IPS-18a (cell line): ENCODE measurements at regions not wholly inside any gene's neighbourhood (a gene's known extent, or its start where the extent isn't known, plus 50 kb on each side); places are given as distances from the start of the nearest gene placed in this dataset.

Source experiments
- H3K27ac ChIP-seq: one replicate; pipeline ENCODE4 v1.5.1; 2013; ENCODE audit warnings: low read length
- H3K27me3 ChIP-seq: one replicate; pipeline ENCODE4 v1.6.1; 2013; ENCODE audit warnings: mild to moderate bottlenecking, low read length; ENCODE audit not compliant: control insufficient read depth, insufficient read depth
- H3K36me3 ChIP-seq: one replicate; pipeline ENCODE4 v1.6.1; 2013; ENCODE audit warnings: low read depth, low read length; ENCODE audit not compliant: control insufficient read depth
- H3K4me1 ChIP-seq: one replicate; pipeline ENCODE4 v1.6.1; 2013; ENCODE audit warnings: low read depth, low read length; ENCODE audit not compliant: control insufficient read depth
- H3K4me3 ChIP-seq: one replicate; pipeline ENCODE4 v1.5.1; 2013; ENCODE audit warnings: low read length
- H3K9ac ChIP-seq: one replicate; pipeline ENCODE4 v1.6.1; 2013; ENCODE audit warnings: mild to moderate bottlenecking, low read length, moderate library complexity
- H3K9me3 ChIP-seq: one replicate; pipeline ENCODE4 v1.6.1; 2013; ENCODE audit warnings: low read depth, low read length; ENCODE audit not compliant: control insufficient read depth

- H3K9ac ChIP-seq, result no peak overlapping the region
- H3K4me1 ChIP-seq, result peaks cover 6% of the 10 kb centered on the region
- no peaks in the 10 kb centered on the region for H3K27me3 ChIP-seq
- H3K36me3 ChIP-seq, result no peaks in the 10 kb centered on the region
- no peak overlapping the region for H3K27ac ChIP-seq
- no peaks in the 10 kb centered on the region for H3K9me3 ChIP-seq
- no peak overlapping the region for H3K4me3 ChIP-seq
These were observed 210.5 kb upstream of the TLE3 start for GRCh38 chr15:70308011-70308734.

GRCh38 chr15:70306582-70306981, 208.9 kb upstream of the TLE3 start:
- Histone ChIP-seq H3K9me3 (no peaks in the 10 kb centered on the region), H3K36me3 (no peaks in the 10 kb centered on the region), H3K9ac (no peak overlapping the region), H3K4me3 (no peak overlapping the region), H3K4me1 (peaks cover 6% of the 10 kb centered on the region), H3K27me3 (no peaks in the 10 kb centered on the region), H3K27ac (no peak overlapping the region)

- Histone ChIP-seq H3K4me1 (peaks cover 6% of the 10 kb centered on the region), H3K9me3 (no peaks in the 10 kb centered on the region), H3K4me3 (no peak overlapping the region), H3K9ac (no peak overlapping the region), H3K27ac (no peak overlapping the region), H3K36me3 (no peaks in the 10 kb centered on the region), H3K27me3 (no peaks in the 10 kb centered on the region)
These were observed 208.4 kb upstream of the TLE3 start for GRCh38 chr15:70306081-70306480.

- Histone ChIP-seq H3K36me3 (no peaks in the 10 kb centered on the region), H3K4me1 (no peaks in the 10 kb centered on the region), H3K4me3 (no peak overlapping the region), H3K9me3 (no peaks in the 10 kb centered on the region), H3K9ac (no peak overlapping the region), H3K27ac (no peak overlapping the region), H3K27me3 (no peaks in the 10 kb centered on the region)
These were observed 206.3 kb upstream of the TLE3 start for GRCh38 chr15:70303981-70304380.

- Histone ChIP-seq H3K9ac (no peak overlapping the region), H3K27ac (no peak overlapping the region), H3K27me3 (no peaks in the 10 kb centered on the region), H3K4me1 (no peaks in the 10 kb centered on the region), H3K9me3 (no peaks in the 10 kb centered on the region), H3K4me3 (no peak overlapping the region), H3K36me3 (no peaks in the 10 kb centered on the region)
These were observed 204.6 kb upstream of the TLE3 start for GRCh38 chr15:70302360-70302759.

- no peak overlapping the region for H3K27ac ChIP-seq
- no peaks in the 10 kb centered on the region for H3K4me1 ChIP-seq
- no peaks in the 10 kb centered on the region for H3K36me3 ChIP-seq
- H3K27me3 ChIP-seq, result no peaks in the 10 kb centered on the region
- H3K4me3 ChIP-seq, result no peak overlapping the region
- H3K9ac ChIP-seq, result no peak overlapping the region
- H3K9me3 ChIP-seq, result no peaks in the 10 kb centered on the region
These were observed 203.7 kb upstream of the TLE3 start for GRCh38 chr15:70301396-70301795.

GRCh38 chr15:70299931-70300869, 202.5 kb upstream of the TLE3 start:
- Histone ChIP-seq H3K36me3 (no peaks in the 10 kb centered on the region), H3K4me1 (no peaks in the 10 kb centered on the region), H3K27me3 (no peaks in the 10 kb centered on the region), H3K9ac (no peak overlapping the region), H3K27ac (no peak overlapping the region), H3K9me3 (no peaks in the 10 kb centered on the region), H3K4me3 (no peak overlapping the region)

GRCh38 chr15:70297465-70298058, 199.8 kb upstream of the TLE3 start:
- Histone ChIP-seq H3K9me3 (no peaks in the 10 kb centered on the region), H3K27me3 (no peaks in the 10 kb centered on the region), H3K4me3 (no peak overlapping the region), H3K4me1 (no peaks in the 10 kb centered on the region), H3K36me3 (no peaks in the 10 kb centered on the region), H3K27ac (no peak overlapping the region), H3K9ac (no peak overlapping the region)

GRCh38 chr15:70294731-70295305, 197.1 kb upstream of the TLE3 start:
- Histone ChIP-seq H3K4me1 (no peaks in the 10 kb centered on the region), H3K9ac (no peak overlapping the region), H3K9me3 (no peaks in the 10 kb centered on the region), H3K4me3 (no peak overlapping the region), H3K27ac (no peak overlapping the region), H3K36me3 (no peaks in the 10 kb centered on the region), H3K27me3 (no peaks in the 10 kb centered on the region)

- Histone ChIP-seq H3K9me3 (no peaks in the 10 kb centered on the region), H3K36me3 (no peaks in the 10 kb centered on the region), H3K9ac (no peak overlapping the region), H3K4me1 (peaks cover 4% of the 10 kb centered on the region), H3K27me3 (no peaks in the 10 kb centered on the region), H3K4me3 (no peak overlapping the region), H3K27ac (no peak overlapping the region)
These were observed 196.1 kb upstream of the TLE3 start for GRCh38 chr15:70293591-70294470.
